NOMO-1 (cell line): ENCODE measurements at regions not wholly inside any gene's neighbourhood (a gene's known extent, or its start where the extent isn't known, plus 50 kb on each side); places are given as distances from the start of the nearest gene placed in this dataset.

ENCODE experiments used
- DNase-seq, 2 experiments: peaks; one replicate each; lab custom pipeline; 2025; ENCODE audit not compliant: unreplicated experiment in 2 of 2; lab: John Stamatoyannopoulos, UW

- DNase-seq: no peak
Measured at GRCh38 chr2:30046979-30047378, 99.8 kb upstream of the YPEL5 start.

GRCh38 chr2:30048636-30049175 is 98.1 kb upstream of the YPEL5 start:
- DNase-seq: no peak

DNA sequence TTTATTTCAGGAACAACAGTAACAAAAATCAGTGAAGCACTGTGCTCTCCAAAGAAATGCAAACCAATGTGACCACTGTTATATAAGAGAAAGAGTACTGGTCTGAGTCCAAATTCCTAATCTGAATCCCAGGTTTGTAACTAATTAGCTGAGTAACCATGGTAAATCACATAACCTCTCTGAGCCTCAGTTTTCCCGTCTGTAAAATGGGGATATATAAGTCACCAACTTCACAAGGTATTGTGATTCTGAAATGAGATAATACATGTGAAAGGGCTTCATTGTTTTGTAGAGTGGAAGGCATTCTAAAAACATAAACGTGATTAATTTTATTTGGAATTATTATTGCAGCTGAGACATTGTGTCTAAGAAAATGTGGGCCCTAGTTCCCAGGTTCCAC is 91.3 kb upstream of the YPEL5 start:
- no peak for DNase-seq

DNA sequence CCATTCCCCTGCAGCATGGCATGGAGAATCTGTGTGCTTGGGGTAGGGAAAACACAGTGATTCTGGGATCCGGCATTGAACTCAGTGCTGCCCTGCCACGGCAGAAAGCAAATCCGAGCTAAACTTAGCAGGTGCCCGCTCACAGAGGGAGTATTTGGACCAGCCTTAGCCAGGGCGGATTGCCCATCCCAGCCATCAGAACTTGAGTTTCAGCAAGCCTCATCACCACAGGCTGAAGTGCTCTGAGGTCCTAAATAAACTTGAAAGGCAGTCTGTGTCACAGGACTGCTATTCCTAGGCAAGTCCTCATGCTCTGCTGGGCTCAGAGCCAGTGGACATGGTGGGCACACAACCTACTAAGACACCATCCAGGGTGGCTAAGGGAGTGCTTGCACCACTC is 86.2 kb upstream of the YPEL5 start:
- DNase-seq: no peak

GRCh38 chr2:30068067-30068466 is 78.7 kb upstream of the YPEL5 start:
- no peak for DNase-seq

DNA sequence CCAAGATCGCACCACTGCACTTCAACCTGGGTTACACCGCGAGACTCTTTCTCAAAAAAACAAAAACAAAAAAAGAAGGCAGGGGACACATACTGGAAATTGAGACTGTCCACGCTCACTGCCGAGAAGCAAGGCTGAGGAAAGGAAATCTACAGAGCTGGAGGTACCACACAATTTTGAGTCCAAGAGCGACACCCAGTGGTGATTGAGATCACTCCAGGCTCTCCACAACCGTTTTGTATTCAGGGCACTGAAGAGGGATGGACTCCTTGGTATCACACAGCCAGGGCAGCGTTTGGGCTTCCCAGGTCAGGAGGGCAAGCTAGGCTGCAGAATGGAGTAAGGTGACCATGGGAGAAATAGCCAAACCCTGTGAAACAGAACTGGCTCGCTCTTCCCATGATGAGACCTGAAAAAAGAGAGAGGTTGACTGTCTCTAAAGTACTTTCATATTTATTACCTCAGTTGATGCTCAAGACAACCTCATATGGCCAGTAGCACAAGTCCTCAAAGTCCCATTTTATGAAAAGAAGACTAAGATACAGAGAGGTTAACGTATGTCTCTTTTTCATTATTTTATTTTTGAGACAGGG is 74.5 kb upstream of the YPEL5 start:
- DNase-seq: peak; percentile 16 to 47

DNA sequence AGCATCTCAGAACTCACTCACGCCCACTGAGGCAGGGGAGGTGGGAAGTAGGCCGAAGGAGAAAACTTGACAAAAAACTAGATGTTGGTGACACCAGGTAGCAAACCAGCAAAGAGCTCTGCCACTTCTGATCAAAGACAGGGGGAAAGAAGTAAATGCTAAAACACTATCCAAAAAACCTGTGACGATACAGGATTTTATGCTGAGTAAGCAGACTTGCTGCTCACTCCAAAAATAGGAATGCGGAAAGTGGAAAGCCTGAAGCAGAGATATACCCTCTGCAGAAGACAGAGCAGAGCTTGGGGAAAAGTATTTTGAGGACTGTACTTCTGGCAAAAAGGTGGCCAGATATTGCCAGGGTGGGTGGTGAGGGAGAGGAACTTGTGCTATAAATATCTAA is 73.3 kb upstream of the YPEL5 start:
- DNase-seq: no peak

DNA sequence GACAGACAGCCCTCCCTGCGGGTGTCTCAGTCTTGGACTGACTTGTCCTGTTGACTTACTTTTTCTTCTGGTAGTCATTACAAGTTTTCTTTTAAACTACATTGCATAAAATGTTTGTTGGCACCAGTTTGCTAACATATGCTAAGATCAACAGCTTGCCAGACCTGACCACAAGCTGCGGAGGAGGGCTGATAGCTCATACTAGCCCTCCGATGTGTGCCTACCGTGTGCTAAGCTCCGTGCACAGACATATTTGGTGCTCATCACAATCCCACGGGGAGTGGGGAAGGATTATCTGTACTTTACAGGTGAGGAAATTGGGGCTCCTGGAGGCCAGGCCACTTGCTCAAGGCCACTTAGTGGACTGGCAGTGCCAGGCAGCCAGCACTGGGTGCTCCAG is 72.8 kb upstream of the YPEL5 start:
- DNase-seq: no peak

GRCh38 chr2:30078521-30078920 is 68.3 kb upstream of the YPEL5 start:
- no peak for DNase-seq

GRCh38 chr2:30084915-30085314 is 61.9 kb upstream of the YPEL5 start:
- DNase-seq: no peak

GRCh38 chr2:30089171-30089570 is 57.6 kb upstream of the YPEL5 start:
- DNase-seq: no peak

DNA sequence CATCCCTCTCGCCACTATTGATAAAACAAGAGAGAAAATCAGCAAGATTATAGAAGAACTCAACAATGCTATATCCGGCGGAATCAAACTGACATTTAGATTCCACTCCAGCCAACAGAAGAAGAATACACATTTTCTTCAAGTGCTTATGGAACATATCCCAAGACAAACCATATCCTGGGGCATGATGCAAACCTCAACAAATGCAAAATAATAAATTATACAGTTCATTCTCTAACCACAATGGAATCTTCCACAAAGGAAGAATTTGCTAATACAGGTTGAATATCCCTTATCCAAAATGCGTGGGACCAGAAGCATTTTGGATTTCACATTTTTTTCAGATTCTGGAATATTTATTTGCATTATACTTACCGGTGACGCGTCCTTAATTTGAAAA is 51.4 kb upstream of the YPEL5 start:
- DNase-seq: no peak

DNA sequence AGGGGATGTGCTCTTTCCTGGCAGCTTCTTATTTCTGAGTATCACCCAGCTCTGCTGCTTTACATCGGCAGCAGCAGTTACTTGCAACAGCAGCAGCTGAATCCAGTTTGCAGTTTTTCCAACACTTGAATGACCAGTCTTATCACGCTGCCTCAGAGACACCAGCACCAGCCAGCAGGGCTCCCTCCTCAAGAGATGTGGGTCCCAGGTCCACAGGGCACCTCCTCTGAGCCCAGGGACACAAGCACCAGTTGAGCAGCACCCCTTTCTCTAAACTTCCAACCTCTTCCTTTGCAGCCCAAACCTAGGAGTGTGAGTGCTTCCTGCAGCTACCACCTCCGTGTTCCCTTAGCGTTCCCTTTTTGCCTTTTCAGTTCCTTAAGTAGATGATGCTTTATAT is 50.4 kb upstream of the YPEL5 start:
- DNase-seq: no peak
